ENCODE measurements at regions not wholly inside any gene's neighbourhood (a gene's known extent, or its start where the extent isn't known, plus 50 kb on each side); places are given as distances from the start of the nearest gene placed in this dataset.

- TF ChIP-seq CTCF (IDR thresholded peaks at IDR 0.05) (no peak), POLR2A (IDR thresholded peaks at IDR 0.05) (no peak)
Measured at GRCh38 chr16:8293413-8293812, 296.9 kb downstream of the TMEM114 start.

All from adrenal gland (tissue), 5 donors.